Stomach (tissue), 4 donors: ENCODE measurements at regions not wholly inside any gene's neighbourhood (a gene's known extent, or its start where the extent isn't known, plus 50 kb on each side); places are given as distances from the start of the nearest gene placed in this dataset.

Experiments used
- EP300 ChIP-seq: sonication (generic); formaldehyde crosslinking; IDR thresholded peaks from one replicate; pipeline ENCODE4 v1.6.1; 2017; ENCODE audit warnings: antibody characterized with exemption
- POLR2A ChIP-seq, 4 donors: fragments of 450-650 bp; IDR thresholded peaks; one replicate each; pipeline ENCODE4 v1.6.1; 2016; ENCODE audit warnings: antibody characterized with exemption in 4 of 4, control low read depth in 2 of 4, mild to moderate bottlenecking in 1 of 4, moderate library complexity in 1 of 4
- TF ChIP-seq, protein P1 (sequence below), 7 experiments: fragments of 450-650 bp in 4 of 7; fragments of 200-600 bp in 3 of 7; sonication (generic) in 3 of 7; IDR thresholded peaks; one replicate each; pipeline ENCODE4 v1.5.1; 2016 to 2019; ENCODE audit warnings: antibody characterized with exemption in 7 of 7, control low read depth in 2 of 7, mild to moderate bottlenecking in 1 of 7

DNA sequence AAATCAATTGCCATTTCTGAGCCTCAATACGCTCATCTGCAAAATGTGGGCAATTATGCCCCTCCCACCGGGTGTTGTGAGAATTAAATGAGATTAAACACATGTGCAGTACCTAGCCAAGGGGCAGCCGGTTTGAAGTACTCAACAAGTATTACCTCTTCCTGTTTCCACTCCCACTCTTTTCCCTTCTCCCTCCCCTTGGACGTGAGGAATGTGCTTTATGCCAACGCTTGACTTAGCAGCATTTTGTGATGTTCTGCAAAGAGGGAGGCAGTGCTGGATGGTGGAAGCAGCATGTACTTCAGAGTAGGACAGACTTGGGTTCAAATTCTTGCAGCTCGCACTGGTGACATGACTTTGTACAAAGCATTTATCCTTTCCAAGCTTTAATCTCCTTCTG lies 306.0 kb downstream of the BUD13 start:
- TF ChIP-seq, protein P1, sequence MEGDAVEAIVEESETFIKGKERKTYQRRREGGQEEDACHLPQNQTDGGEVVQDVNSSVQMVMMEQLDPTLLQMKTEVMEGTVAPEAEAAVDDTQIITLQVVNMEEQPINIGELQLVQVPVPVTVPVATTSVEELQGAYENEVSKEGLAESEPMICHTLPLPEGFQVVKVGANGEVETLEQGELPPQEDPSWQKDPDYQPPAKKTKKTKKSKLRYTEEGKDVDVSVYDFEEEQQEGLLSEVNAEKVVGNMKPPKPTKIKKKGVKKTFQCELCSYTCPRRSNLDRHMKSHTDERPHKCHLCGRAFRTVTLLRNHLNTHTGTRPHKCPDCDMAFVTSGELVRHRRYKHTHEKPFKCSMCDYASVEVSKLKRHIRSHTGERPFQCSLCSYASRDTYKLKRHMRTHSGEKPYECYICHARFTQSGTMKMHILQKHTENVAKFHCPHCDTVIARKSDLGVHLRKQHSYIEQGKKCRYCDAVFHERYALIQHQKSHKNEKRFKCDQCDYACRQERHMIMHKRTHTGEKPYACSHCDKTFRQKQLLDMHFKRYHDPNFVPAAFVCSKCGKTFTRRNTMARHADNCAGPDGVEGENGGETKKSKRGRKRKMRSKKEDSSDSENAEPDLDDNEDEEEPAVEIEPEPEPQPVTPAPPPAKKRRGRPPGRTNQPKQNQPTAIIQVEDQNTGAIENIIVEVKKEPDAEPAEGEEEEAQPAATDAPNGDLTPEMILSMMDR (IDR thresholded peaks at IDR 0.05): no peak
- TF ChIP-seq POLR2A (IDR thresholded peaks at IDR 0.05) (no peak), EP300 (no peak)
